Left renal cortex interstitium (tissue), 4 donors: ENCODE measurements at regions not wholly inside any gene's neighbourhood (a gene's known extent, or its start where the extent isn't known, plus 50 kb on each side); places are given as distances from the start of the nearest gene placed in this dataset.

Experiments used
- DNase-seq, 4 donors: peaks; one replicate each; pipeline ENCODE4 v3.0.0-alpha.2; 2013; ENCODE audit warnings: low read depth in 4 of 4, low spot score in 2 of 4, missing footprints in 1 of 4

- DNase-seq = no peak
Measured at GRCh38 chr13:40270726-40271125, 395.7 kb downstream of the FOXO1 start.

GRCh38 chr13:40271271-40271885 is 395.1 kb downstream of the FOXO1 start:
- no peak for DNase-seq

DNA sequence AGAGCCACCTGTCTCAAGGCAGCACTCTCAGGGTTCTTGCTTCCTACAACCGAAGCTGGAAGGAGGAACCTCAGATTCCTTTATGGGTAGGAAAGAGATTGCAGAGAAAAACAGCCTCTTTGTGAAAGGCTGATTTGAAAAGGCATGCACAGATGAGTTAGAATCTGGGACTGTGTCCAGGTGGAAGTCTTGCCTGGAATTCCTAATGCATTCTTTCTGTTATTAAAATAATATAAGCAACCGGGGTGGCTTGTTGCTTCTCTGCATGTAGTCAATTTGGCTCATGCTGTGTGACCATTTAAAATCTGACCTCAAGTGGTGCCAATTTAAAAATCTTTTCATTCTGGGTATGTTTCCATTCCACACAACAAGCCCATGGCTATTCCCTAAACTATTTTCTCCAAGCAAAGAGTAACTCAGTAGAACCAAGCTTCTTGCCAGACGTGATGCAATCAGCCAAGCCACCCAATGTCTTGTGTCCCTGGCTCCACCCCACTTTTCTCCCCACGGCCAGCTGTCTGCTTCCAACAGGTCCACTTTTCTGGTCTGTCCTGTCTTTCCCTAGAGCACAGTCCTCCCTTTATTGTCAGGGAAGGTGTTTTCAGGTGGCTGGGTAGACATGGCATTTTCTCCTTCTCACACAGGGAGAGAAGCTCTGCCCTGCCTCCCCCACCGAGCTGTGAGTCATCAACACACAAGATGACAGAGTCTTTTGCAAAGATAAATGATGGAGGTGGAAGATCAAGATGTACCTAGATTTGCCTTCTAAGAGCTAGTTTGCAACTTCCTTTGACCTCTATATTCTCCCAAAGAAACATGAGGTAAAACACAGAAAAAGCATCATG is 394.3 kb downstream of the FOXO1 start:
- no peak for DNase-seq

GRCh38 chr13:40272776-40273139 is 393.7 kb downstream of the FOXO1 start:
- DNase-seq = no peak

DNA sequence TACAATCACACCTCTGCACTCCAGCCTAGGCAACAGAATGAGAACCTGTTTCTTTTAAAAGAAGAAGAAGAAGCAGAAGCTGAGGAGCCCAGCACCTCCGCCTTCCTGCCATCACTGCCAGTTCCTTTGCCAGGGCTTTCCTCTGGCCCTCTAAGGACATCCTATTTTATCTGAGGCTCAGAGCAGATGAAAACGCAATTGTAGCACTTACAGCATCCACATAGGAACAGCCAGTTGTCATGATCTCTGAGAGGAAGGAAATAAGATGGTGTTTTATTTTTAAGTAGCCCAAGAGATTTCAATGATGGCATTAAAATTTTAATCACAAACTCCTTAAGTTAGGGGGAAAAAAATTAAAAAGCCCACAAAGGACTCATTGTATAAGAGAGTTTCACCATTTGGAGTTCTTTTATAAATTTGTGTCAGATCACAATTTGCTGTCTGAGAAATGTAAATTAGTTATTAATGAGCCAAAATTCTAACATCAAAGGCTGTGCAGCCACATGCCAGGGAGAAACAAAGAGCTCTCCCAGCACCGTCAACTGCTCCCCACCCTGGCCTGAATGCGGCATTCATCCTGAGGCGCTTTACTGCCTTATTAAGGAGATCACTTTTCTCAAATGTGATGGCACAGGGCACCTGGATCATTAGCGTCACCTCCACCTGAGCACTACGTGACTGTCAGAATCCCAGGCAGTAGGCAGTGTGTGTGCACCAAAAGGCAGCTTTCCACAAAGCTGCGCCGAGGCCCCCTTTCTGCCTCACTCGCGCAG is 393.0 kb downstream of the FOXO1 start:
- DNase-seq = no peak

GRCh38 chr13:40274103-40274502 is 392.3 kb downstream of the FOXO1 start:
- no peak for DNase-seq

GRCh38 chr13:40275155-40275554 is 391.3 kb downstream of the FOXO1 start:
- no peak for DNase-seq

- no peak for DNase-seq
Measured at GRCh38 chr13:40275636-40276035, 390.8 kb downstream of the FOXO1 start.

DNA sequence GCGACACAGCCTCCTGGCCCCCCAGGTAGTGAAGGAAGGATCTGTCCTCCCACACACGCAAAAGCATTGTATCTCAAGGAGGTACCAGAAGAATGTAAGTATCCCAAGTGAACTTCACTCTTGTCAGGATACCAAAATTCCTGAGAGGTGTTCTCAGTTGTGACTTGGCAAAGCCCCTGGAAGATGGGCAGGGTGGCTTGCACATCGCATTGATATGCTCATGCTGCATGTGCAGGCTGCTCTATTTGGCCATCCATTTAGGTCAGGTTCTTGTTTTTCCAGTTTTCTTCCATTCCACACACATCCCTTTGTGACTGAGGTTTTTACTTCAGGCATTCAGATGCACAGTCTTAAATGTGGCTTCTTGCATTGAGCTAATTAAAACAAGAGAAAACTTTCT is 382.8 kb downstream of the FOXO1 start:
- no peak for DNase-seq

GRCh38 chr13:40285634-40286033 is 380.8 kb downstream of the FOXO1 start:
- DNase-seq = no peak

DNA sequence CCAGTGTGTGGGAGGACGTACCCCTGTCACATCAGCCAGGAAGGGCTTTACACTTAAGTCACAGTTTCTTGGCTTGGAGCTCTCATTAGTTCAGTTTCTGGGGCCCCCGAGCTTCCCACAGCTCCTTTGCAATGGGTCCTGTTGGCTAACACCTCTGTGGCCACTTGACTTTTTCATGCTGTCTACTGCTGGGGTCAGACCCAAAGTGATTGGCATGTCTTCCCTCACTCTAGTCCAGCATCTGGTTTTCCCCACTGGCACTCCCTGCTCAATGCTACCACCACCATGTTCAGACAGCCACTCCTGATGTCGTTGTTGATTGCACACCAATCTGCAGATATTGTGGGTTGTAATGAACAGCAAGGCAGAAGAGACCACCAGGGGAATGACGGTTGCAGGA is 379.0 kb downstream of the FOXO1 start:
- no peak for DNase-seq

DNA sequence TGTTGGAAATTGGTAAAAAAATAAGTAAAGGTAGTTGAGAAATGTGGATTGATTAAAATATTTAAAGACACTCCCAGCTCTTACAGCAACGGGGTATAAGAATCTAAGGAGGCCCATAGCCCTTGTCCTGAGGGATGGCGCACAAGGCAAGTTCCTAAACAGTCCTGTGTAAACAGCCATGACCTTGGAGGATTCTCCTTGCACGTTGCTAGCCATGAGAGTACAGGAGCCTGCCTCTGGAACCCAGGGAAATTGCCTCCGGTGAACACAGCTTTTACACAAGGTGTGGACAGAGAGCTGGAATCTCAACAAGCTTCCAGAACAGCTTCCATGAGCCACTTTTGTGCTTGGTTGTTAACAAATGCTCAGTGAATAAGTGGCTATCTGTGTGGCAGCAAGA is 378.2 kb downstream of the FOXO1 start:
- no peak for DNase-seq

- DNase-seq = no peak
Measured at GRCh38 chr13:40290758-40291157, 375.7 kb downstream of the FOXO1 start.

- DNase-seq = no peak
Measured at GRCh38 chr13:40292108-40292507, 374.3 kb downstream of the FOXO1 start.

DNA sequence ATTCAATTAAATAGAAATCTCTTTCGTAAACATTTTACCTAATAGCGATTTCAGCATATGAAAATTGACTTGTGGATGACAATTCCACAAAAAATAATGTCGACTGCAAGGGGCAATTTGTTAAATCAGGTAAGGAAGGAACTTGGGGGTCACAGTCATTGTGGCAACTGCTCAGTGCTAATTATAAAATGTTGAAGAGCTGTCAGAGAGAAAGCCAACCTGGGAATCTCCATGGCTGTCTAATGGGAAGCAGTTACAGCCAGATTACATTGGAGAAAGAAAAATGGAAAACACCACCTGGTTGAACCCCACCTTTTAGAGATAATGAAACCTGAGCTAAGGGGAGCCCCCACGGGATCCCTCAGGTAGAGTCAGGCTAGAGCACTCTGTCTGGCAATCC is 373.9 kb downstream of the FOXO1 start:
- DNase-seq = no peak

GRCh38 chr13:40302351-40302750 is 364.1 kb downstream of the FOXO1 start:
- DNase-seq = no peak

DNA sequence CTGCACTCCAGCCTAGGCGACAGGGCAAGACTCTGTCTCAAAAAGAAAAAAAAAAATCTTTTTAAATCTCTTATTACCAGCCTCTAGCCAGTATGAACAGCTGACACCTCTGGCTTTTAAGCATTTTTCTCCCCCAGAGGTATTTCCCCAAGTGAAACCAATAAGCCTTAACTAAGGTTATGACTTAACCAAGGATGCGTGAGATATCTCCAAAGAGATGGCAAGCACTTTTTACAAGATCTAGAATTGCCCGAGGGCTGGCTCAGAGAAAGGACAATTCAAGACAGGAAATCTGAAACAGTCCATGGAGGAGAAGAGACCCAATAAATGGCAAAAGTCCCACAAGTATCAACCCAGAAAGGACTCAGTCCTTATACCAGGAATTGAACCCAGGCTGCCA is 362.1 kb downstream of the FOXO1 start:
- no peak for DNase-seq

GRCh38 chr13:40306817-40307216 is 359.6 kb downstream of the FOXO1 start:
- DNase-seq = no peak

- DNase-seq = no peak
Measured at GRCh38 chr13:40309881-40310280, 356.6 kb downstream of the FOXO1 start.

GRCh38 chr13:40311356-40312101 is 354.9 kb downstream of the FOXO1 start:
- no peak for DNase-seq
